ENCODE measurements at regions not wholly inside any gene's neighbourhood (a gene's known extent, or its start where the extent isn't known, plus 50 kb on each side); places are given as distances from the start of the nearest gene placed in this dataset.
A peak's percentile ranks its signal among the peaks of the same experiment; 100 is the strongest.

- 71 to 75% methylated on average over 3 of the region's 3 CpGs for WGBS, 2 donors
- Histone ChIP-seq H3K27ac (no peak overlapping the region), H3K4me3 (no peak overlapping the region), H3K27me3 (no peaks in the 10 kb centered on the region), H3K4me1 (peaks cover under 1% of the 10 kb centered on the region), H3K36me3 (replicated peaks in 1 of 2; ENCODE audit: insufficient read depth in 1 of 2, low read depth in 2 of 2) (no peaks in the 10 kb centered on the region), H3K9me3 (no peaks in the 10 kb centered on the region)
- intact Hi-C loops (cut with DNase I), result no loop called here
- ATAC-seq, result no peak
- no peak for TF ChIP-seq POLR2A (IDR thresholded peaks at IDR 0.05)
- TF ChIP-seq, protein P1, sequence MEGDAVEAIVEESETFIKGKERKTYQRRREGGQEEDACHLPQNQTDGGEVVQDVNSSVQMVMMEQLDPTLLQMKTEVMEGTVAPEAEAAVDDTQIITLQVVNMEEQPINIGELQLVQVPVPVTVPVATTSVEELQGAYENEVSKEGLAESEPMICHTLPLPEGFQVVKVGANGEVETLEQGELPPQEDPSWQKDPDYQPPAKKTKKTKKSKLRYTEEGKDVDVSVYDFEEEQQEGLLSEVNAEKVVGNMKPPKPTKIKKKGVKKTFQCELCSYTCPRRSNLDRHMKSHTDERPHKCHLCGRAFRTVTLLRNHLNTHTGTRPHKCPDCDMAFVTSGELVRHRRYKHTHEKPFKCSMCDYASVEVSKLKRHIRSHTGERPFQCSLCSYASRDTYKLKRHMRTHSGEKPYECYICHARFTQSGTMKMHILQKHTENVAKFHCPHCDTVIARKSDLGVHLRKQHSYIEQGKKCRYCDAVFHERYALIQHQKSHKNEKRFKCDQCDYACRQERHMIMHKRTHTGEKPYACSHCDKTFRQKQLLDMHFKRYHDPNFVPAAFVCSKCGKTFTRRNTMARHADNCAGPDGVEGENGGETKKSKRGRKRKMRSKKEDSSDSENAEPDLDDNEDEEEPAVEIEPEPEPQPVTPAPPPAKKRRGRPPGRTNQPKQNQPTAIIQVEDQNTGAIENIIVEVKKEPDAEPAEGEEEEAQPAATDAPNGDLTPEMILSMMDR (IDR thresholded peaks at IDR 0.05), result no peak
- DNase-seq, result no peak
These were observed 1663.6 kb downstream of the SUCLG1 start for GRCh38 chr2:82795446-82795845.

GRCh38 chr2:82793711-82794435 is 1665.2 kb downstream of the SUCLG1 start:
- TF ChIP-seq, protein P1 (IDR thresholded peaks at IDR 0.05), result no peak
- no peak for TF ChIP-seq POLR2A (IDR thresholded peaks at IDR 0.05)
- Histone ChIP-seq H3K4me1 (peaks cover 5% of the 10 kb centered on the region), H3K27ac (no peak overlapping the region), H3K36me3 (replicated peaks in 1 of 2; ENCODE audit: insufficient read depth in 1 of 2, low read depth in 2 of 2) (no peaks in the 10 kb centered on the region), H3K9me3 (no peaks in the 10 kb centered on the region), H3K4me3 (no peak overlapping the region), H3K27me3 (no peaks in the 10 kb centered on the region)
- ATAC-seq (no peak), DNase-seq (no peak)
- intact Hi-C loops (cut with DNase I), result no loop called here
- 77 to 85% methylated on average over 3 of the region's 3 CpGs for WGBS, 2 donors

GRCh38 chr2:82792316-82792715 is 1666.8 kb downstream of the SUCLG1 start:
- 81 to 83% methylated on average over 5 of the region's 5 CpGs for WGBS, 2 donors
- no peak for ATAC-seq
- H3K27ac ChIP-seq, result no peak overlapping the region

DNA sequence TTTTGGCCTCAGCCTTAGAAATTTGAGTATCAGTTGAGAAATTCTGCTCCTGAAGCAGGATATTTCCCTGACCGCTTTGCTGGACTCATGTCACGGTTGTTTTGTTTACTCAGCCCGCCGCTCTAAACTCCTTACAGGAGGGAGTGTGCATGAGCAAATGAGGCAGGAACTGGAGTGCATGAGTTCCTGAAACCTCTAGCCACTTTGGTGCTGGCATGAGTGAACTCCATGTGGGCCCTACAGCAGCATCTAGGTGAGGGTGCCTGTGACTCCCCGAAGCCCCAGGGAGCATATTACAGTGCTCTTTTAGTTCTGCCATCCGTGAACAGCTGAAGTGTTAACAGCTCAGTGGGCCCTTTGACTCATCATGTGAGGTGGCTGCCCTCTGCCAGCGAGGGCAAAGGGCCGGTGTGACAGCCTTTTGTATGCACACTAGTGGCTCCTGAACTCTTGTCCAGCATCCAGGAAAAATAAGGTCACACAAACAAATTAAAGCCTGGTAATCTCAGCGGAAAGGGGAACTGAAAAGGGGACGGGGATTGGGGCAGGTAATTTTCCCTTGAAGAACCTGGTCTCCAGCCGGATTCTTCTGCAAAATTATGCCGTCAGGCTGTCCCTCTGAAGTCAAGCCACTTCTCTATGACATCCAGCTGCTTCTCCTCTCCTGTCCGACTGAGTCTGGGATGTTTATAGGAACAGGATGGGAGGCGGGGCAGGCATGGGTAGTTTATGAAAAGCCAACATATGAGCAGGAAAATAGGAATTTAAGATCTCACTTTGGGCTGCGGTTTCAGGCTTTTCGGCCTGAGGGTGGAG is 1668.7 kb downstream of the SUCLG1 start:
- TF ChIP-seq POLR2A (IDR thresholded peaks at IDR 0.05), result no peak
- TF ChIP-seq, protein P1 (IDR thresholded peaks at IDR 0.05), result no peak
- Histone ChIP-seq H3K36me3 (replicated peaks in 1 of 2; ENCODE audit: insufficient read depth in 1 of 2, low read depth in 2 of 2) (no peaks in the 10 kb centered on the region), H3K9me3 (no peaks in the 10 kb centered on the region), H3K27ac (no peak overlapping the region), H3K4me1 (peaks cover 5% of the 10 kb centered on the region), H3K4me3 (no peak overlapping the region), H3K27me3 (no peaks in the 10 kb centered on the region)
- 61 to 63% methylated on average over 16 of the region's 16 CpGs for WGBS, 2 donors
- intact Hi-C loops (cut with DNase I), result no loop called here
- no peak for ATAC-seq
- peak in 1 of 4 donors; percentile 8 for DNase-seq

More at GRCh38 chr2:82792316-82792715, 1666.8 kb downstream of the SUCLG1 start:
- no peaks in the 10 kb centered on the region for H3K9me3 ChIP-seq
- no peak overlapping the region for H3K4me3 ChIP-seq
- intact Hi-C loops (cut with DNase I), result no loop called here
- H3K27me3 ChIP-seq, result no peaks in the 10 kb centered on the region
- peaks cover 5% of the 10 kb centered on the region for H3K4me1 ChIP-seq
- no peak for TF ChIP-seq POLR2A (IDR thresholded peaks at IDR 0.05)
- TF ChIP-seq, protein P1 (IDR thresholded peaks at IDR 0.05), result no peak
- no peak for DNase-seq
- no peaks in the 10 kb centered on the region for H3K36me3 ChIP-seq (replicated peaks in 1 of 2; ENCODE audit: insufficient read depth in 1 of 2, low read depth in 2 of 2)

Data from body of pancreas (tissue), 4 donors.